ENCODE measurements at regions not wholly inside any gene's neighbourhood (a gene's known extent, or its start where the extent isn't known, plus 50 kb on each side); places are given as distances from the start of the nearest gene placed in this dataset.

DNA sequence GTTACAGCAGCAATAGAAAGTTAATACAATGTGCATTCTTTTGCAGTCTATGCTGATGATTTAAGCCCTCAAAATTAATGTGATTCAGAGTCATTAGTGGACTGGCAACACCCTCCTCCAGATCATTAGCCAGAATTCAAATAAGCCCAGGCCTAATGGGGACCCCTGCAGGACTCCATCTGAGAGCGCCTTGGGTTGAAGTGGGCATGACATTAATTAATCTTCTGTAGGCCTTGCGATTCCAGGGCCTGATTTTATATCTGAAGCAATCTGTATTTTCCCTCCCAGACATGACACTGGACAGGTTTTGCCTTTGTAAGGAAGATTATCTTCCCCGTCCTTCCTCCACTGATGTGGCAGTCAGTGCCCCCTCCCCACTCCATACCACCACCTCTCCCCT, 442.9 kb downstream of the FOXO1 start (continued):
- no peak for TF ChIP-seq ZNF331 (CRISPR knock-in tag; IDR thresholded peaks at IDR 0.05; ENCODE audit: low read depth)
- TF ChIP-seq, protein P1, sequence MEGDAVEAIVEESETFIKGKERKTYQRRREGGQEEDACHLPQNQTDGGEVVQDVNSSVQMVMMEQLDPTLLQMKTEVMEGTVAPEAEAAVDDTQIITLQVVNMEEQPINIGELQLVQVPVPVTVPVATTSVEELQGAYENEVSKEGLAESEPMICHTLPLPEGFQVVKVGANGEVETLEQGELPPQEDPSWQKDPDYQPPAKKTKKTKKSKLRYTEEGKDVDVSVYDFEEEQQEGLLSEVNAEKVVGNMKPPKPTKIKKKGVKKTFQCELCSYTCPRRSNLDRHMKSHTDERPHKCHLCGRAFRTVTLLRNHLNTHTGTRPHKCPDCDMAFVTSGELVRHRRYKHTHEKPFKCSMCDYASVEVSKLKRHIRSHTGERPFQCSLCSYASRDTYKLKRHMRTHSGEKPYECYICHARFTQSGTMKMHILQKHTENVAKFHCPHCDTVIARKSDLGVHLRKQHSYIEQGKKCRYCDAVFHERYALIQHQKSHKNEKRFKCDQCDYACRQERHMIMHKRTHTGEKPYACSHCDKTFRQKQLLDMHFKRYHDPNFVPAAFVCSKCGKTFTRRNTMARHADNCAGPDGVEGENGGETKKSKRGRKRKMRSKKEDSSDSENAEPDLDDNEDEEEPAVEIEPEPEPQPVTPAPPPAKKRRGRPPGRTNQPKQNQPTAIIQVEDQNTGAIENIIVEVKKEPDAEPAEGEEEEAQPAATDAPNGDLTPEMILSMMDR (conservative IDR thresholded peaks at IDR 0.05; ENCODE audit: low read depth in 2 of 2), result no peak

GRCh38 chr13:40228496-40228895, 437.9 kb downstream of the FOXO1 start:
- no peaks in the 10 kb centered on the region for H4K20me1 ChIP-seq (replicated peaks; ENCODE audit: insufficient read depth)
- no peak overlapping the region for H3K27ac Mint-ChIP-seq
- H3K9me3 Mint-ChIP-seq, result no peaks in the 10 kb centered on the region
- H3K4me3 ChIP-seq, result no peak overlapping the region
- no peaks in the 10 kb centered on the region for H3K36me3 Mint-ChIP-seq (ENCODE audit: low read depth)
- H3K27ac ChIP-seq (ENCODE audit: low read depth), result no peak overlapping the region
- H3K27me3 Mint-ChIP-seq (ENCODE audit: insufficient read depth, low read depth, poor library complexity), result no peaks in the 10 kb centered on the region
- H3K79me2 ChIP-seq (replicated peaks; ENCODE audit: insufficient read depth), result no peaks in the 10 kb centered on the region
- H3K4me1 ChIP-seq (ENCODE audit: insufficient read depth), result no peaks in the 10 kb centered on the region
- no peak for DNase-seq (ENCODE audit: low spot score)
- no peaks in the 10 kb centered on the region for H3K27me3 ChIP-seq (ENCODE audit: insufficient read depth)
- no peak for ATAC-seq
- no peaks in the 10 kb centered on the region for H3K9me2 ChIP-seq (ENCODE audit: insufficient read depth)
- no peak overlapping the region for H3K4me2 ChIP-seq
- H3K4me3 Mint-ChIP-seq, result no peak overlapping the region
- no peak overlapping the region for H2AFZ ChIP-seq
- peaks cover 3% of the 10 kb centered on the region; the same call in 2 of the 3 replicates for H3K4me1 Mint-ChIP-seq
- H3F3A ChIP-seq (replicated peaks; ENCODE audit: low read depth), result no peaks in the 10 kb centered on the region
- TF ChIP-seq ETS1 (IDR thresholded peaks at IDR 0.05), result no peak
- TF ChIP-seq ZNF331 (CRISPR knock-in tag; IDR thresholded peaks at IDR 0.05; ENCODE audit: low read depth), result no peak
- TF ChIP-seq CREB1 (CRISPR knock-in tag; IDR thresholded peaks at IDR 0.05; ENCODE audit: low read depth), result no peak
- no peak for TF ChIP-seq REST (IDR thresholded peaks at IDR 0.05; ENCODE audit: unreplicated experiment)
- no peaks in the 10 kb centered on the region for H3K36me3 ChIP-seq (ENCODE audit: insufficient read depth)

- Mint-ChIP-seq H3K27ac (no peak overlapping the region), H3K36me3 (ENCODE audit: low read depth) (no peaks in the 10 kb centered on the region), H3K4me3 (no peak overlapping the region), H3K9me3 (no peaks in the 10 kb centered on the region), H3K27me3 (ENCODE audit: insufficient read depth, low read depth, poor library complexity) (no peaks in the 10 kb centered on the region), H3K4me1 (peaks cover 3% of the 10 kb centered on the region; the same call in 2 of the 3 replicates)
- no peak overlapping the region for H3K4me2 ChIP-seq
- H3K9me2 ChIP-seq (ENCODE audit: insufficient read depth), result no peaks in the 10 kb centered on the region
- no peaks in the 10 kb centered on the region for H3K4me1 ChIP-seq (ENCODE audit: insufficient read depth)
- H3K36me3 ChIP-seq (ENCODE audit: insufficient read depth), result no peaks in the 10 kb centered on the region
- ATAC-seq (no peak), DNase-seq (ENCODE audit: low spot score) (no peak)
- no peaks in the 10 kb centered on the region for H4K20me1 ChIP-seq (replicated peaks; ENCODE audit: insufficient read depth)
- H3K79me2 ChIP-seq (replicated peaks; ENCODE audit: insufficient read depth), result no peaks in the 10 kb centered on the region
- no peaks in the 10 kb centered on the region for H3K27me3 ChIP-seq (ENCODE audit: insufficient read depth)
- H3K4me3 ChIP-seq, result no peak overlapping the region
- no peaks in the 10 kb centered on the region for H3F3A ChIP-seq (replicated peaks; ENCODE audit: low read depth)
- no peak overlapping the region for H2AFZ ChIP-seq
- no peak overlapping the region for H3K27ac ChIP-seq (ENCODE audit: low read depth)
- TF ChIP-seq REST (IDR thresholded peaks at IDR 0.05; ENCODE audit: unreplicated experiment), result no peak
- no peak for TF ChIP-seq ETS1 (IDR thresholded peaks at IDR 0.05)
- no peak for TF ChIP-seq JUNB (IDR thresholded peaks at IDR 0.05; ENCODE audit: unreplicated experiment)
- no peak for TF ChIP-seq NANOG (IDR thresholded peaks at IDR 0.05; ENCODE audit: borderline replicate concordance)
- TF ChIP-seq ZNF331 (CRISPR knock-in tag; IDR thresholded peaks at IDR 0.05; ENCODE audit: low read depth), result no peak
- TF ChIP-seq POLR2AphosphoS5 (IDR thresholded peaks at IDR 0.05; ENCODE audit: low read depth), result no peak
- TF ChIP-seq CREB1 (CRISPR knock-in tag; IDR thresholded peaks at IDR 0.05; ENCODE audit: low read depth), result no peak
- TF ChIP-seq EZH2phosphoT487 (IDR thresholded peaks at IDR 0.05; ENCODE audit: unreplicated experiment), result no peak
- no peak for TF ChIP-seq EZH2 (IDR thresholded peaks at IDR 0.05; ENCODE audit: low read depth, unreplicated experiment)
- no peak for TF ChIP-seq ZNF114 (CRISPR knock-in tag; IDR thresholded peaks at IDR 0.05)
Measured at GRCh38 chr13:40228990-40229389, 437.5 kb downstream of the FOXO1 start.

Data from GM23338 (cell line).